ENCODE measurements at regions not wholly inside any gene's neighbourhood (a gene's known extent, or its start where the extent isn't known, plus 50 kb on each side); places are given as distances from the start of the nearest gene placed in this dataset.

DNA sequence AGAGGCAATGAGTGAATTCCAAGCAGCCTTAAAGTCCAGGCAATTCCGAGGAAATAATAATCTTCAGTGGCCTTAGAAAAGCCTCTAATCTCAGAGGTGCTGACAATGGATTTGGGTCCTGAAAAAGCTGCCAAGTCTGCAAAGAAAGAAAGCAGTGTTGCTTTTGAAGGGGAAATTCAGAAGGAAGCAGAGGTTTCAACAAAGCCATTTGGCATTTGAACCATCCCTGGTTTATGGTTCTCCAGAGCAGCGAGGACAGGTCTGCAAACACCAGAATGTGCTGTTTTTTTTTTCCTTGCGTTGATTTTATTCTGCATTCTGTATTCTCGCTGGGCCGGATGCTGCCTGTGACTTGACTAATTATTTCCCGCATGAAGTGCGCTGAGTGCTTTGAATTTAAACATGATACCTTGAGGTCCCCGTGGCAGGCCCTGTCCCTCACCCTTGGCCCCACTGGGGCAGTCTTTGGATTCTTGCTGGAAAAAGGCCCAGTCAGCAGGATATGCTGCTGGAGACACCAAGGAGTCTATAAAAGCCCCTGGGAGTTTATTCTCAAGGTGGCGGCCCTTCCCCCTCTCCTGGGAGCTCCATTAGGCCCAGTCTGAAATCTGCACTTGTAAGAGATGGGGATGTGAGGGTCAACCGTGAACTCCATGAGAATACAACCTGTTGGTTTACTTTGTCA, 338.3 kb downstream of the HAPSTR1 start:
- H3K4me3 ChIP-seq (ENCODE audit: low read depth, low read length, poor library complexity, severe bottlenecking): no peak overlapping the region
- H3K27ac ChIP-seq (ENCODE audit: low read depth, low read length, poor library complexity, severe bottlenecking): no peak overlapping the region
- H4K20me1 ChIP-seq (ENCODE audit: insufficient read depth, low read length): no peaks in the 10 kb centered on the region
- no peak overlapping the region for H2AFZ ChIP-seq (ENCODE audit: low read length)
- H3K9ac ChIP-seq (ENCODE audit: low read length): no peak overlapping the region
- H3F3A ChIP-seq (ENCODE audit: insufficient read depth, low read length): no peaks in the 10 kb centered on the region
- H3K4me2 ChIP-seq (ENCODE audit: low read length): no peak overlapping the region
- H3K9me3 ChIP-seq (ENCODE audit: low read length): no peaks in the 10 kb centered on the region
- no peaks in the 10 kb centered on the region for H3K9me2 ChIP-seq (ENCODE audit: low read depth, low read length)
- no peaks in the 10 kb centered on the region for H3K79me2 ChIP-seq (ENCODE audit: insufficient read depth, low read length)
- no peaks in the 10 kb centered on the region for H3K4me1 ChIP-seq (ENCODE audit: insufficient read depth, low read length, severe bottlenecking)
- TF ChIP-seq, protein P1, sequence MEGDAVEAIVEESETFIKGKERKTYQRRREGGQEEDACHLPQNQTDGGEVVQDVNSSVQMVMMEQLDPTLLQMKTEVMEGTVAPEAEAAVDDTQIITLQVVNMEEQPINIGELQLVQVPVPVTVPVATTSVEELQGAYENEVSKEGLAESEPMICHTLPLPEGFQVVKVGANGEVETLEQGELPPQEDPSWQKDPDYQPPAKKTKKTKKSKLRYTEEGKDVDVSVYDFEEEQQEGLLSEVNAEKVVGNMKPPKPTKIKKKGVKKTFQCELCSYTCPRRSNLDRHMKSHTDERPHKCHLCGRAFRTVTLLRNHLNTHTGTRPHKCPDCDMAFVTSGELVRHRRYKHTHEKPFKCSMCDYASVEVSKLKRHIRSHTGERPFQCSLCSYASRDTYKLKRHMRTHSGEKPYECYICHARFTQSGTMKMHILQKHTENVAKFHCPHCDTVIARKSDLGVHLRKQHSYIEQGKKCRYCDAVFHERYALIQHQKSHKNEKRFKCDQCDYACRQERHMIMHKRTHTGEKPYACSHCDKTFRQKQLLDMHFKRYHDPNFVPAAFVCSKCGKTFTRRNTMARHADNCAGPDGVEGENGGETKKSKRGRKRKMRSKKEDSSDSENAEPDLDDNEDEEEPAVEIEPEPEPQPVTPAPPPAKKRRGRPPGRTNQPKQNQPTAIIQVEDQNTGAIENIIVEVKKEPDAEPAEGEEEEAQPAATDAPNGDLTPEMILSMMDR (IDR thresholded peaks at IDR 0.05; ENCODE audit: low read length): no peak
- TF ChIP-seq EZH2 (IDR thresholded peaks at IDR 0.05; ENCODE audit: borderline replicate concordance, low read length): no peak
- H3K27me3 ChIP-seq (ENCODE audit: insufficient read depth, low read length): no peaks in the 10 kb centered on the region
- no peaks in the 10 kb centered on the region for H3K36me3 ChIP-seq (ENCODE audit: insufficient read depth, low read length)

DNA sequence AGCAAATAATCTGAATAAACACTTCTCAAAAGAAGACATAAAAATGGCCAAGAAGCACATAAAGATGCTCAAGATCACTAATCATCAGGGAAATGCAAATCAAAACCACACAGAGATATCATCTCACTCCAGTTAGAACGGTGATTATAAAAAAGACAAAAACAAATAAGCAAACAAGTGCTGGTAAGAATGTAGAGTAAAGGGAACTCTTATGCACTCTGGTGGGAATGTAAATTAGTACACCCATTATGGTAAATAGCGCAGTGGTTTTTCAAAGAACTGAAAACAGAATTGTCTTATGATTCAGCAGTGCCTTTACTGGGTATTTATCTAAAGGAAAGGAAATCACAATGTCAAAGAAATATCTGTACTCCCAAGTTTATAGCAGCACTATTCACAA, 343.2 kb downstream of the HAPSTR1 start:
- Histone ChIP-seq H3F3A (ENCODE audit: insufficient read depth, low read length) (no peaks in the 10 kb centered on the region), H3K9me3 (ENCODE audit: low read length) (no peaks in the 10 kb centered on the region), H3K79me2 (ENCODE audit: insufficient read depth, low read length) (no peaks in the 10 kb centered on the region), H4K20me1 (ENCODE audit: insufficient read depth, low read length) (no peaks in the 10 kb centered on the region), H3K27me3 (ENCODE audit: insufficient read depth, low read length) (no peaks in the 10 kb centered on the region; the same call in 1 of the 2 replicates), H3K36me3 (ENCODE audit: insufficient read depth, low read length) (no peaks in the 10 kb centered on the region), H3K27ac (ENCODE audit: low read depth, low read length, poor library complexity, severe bottlenecking) (no peak overlapping the region), H3K4me3 (ENCODE audit: low read depth, low read length, poor library complexity, severe bottlenecking) (no peak overlapping the region), H3K4me1 (ENCODE audit: insufficient read depth, low read length, severe bottlenecking) (no peaks in the 10 kb centered on the region), H2AFZ (ENCODE audit: low read length) (no peak overlapping the region), H3K4me2 (ENCODE audit: low read length) (no peak overlapping the region), H3K9ac (ENCODE audit: low read length) (no peak overlapping the region), H3K9me2 (ENCODE audit: low read depth, low read length) (no peaks in the 10 kb centered on the region)
- TF ChIP-seq, protein P1 (IDR thresholded peaks at IDR 0.05; ENCODE audit: low read length): no peak
- TF ChIP-seq EZH2 (IDR thresholded peaks at IDR 0.05; ENCODE audit: borderline replicate concordance, low read length): no peak

DNA sequence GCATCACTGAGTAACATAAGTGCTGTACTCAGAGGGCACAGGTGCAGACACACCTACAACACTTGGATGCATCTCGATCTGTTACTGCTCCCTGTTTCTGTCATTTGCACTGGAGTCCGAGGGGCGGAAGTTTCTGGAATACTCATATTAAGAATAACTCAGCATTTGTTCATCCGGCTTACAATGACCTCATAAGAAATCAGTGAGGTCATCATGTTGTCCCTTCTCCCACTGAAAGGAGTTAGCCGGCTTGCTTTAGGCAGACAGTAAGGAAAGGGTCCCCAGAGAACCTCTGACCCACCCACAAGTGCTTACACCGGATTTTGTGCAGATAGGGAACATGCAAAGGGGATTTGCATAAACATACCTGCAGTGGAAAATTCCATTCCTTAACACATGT, 344.7 kb downstream of the HAPSTR1 start:
- H3K4me2 ChIP-seq (ENCODE audit: low read length): no peak overlapping the region
- no peaks in the 10 kb centered on the region for H4K20me1 ChIP-seq (ENCODE audit: insufficient read depth, low read length)
- no peaks in the 10 kb centered on the region for H3K79me2 ChIP-seq (ENCODE audit: insufficient read depth, low read length)
- H3K27ac ChIP-seq (ENCODE audit: low read depth, low read length, poor library complexity, severe bottlenecking): no peak overlapping the region
- H3K4me1 ChIP-seq (ENCODE audit: insufficient read depth, low read length, severe bottlenecking): no peaks in the 10 kb centered on the region
- no peaks in the 10 kb centered on the region for H3K36me3 ChIP-seq (ENCODE audit: insufficient read depth, low read length)
- no peaks in the 10 kb centered on the region for H3F3A ChIP-seq (ENCODE audit: insufficient read depth, low read length)
- no peak overlapping the region for H3K9ac ChIP-seq (ENCODE audit: low read length)
- TF ChIP-seq, protein P1 (IDR thresholded peaks at IDR 0.05; ENCODE audit: low read length): no peak
- no peak for TF ChIP-seq EZH2 (IDR thresholded peaks at IDR 0.05; ENCODE audit: borderline replicate concordance, low read length)
- H3K4me3 ChIP-seq (ENCODE audit: low read depth, low read length, poor library complexity, severe bottlenecking): no peak overlapping the region
- H3K27me3 ChIP-seq (ENCODE audit: insufficient read depth, low read length): no peaks in the 10 kb centered on the region; the same call in 1 of the 2 replicates
- H3K9me3 ChIP-seq (ENCODE audit: low read length): no peaks in the 10 kb centered on the region
- H2AFZ ChIP-seq (ENCODE audit: low read length): no peak overlapping the region
- H3K9me2 ChIP-seq (ENCODE audit: low read depth, low read length): no peaks in the 10 kb centered on the region

Data from OCI-LY1 (cell line).